SK-N-SH treated with all-trans-retinoic acid at 6 μM for 48 hours (cell line): ENCODE measurements at regions not wholly inside any gene's neighbourhood (a gene's known extent, or its start where the extent isn't known, plus 50 kb on each side); places are given as distances from the start of the nearest gene placed in this dataset.

Experiments used
- ARNTL ChIP-seq: fragments of 450-650 bp; formaldehyde crosslinking; IDR thresholded peaks from 2 replicates; pipeline ENCODE4 v1.5.0; 2020; ENCODE audit warnings: low read depth, mild to moderate bottlenecking, moderate library complexity, borderline replicate concordance
- ESRRG ChIP-seq: fragments of 250-450 bp; sonication (Bioruptor Pico); IDR thresholded peaks from 2 replicates; pipeline ENCODE4 v1.6.1; 2021; ENCODE audit warnings: mild to moderate bottlenecking
- ISL1 ChIP-seq: fragments of 250-450 bp; sonication (Bioruptor Pico); IDR thresholded peaks from 2 replicates; pipeline ENCODE4 v2.1.2; 2022; ENCODE audit warnings: mild to moderate bottlenecking, moderate library complexity
- OSR1 ChIP-seq: fragments of 250-450 bp; sonication (Bioruptor Pico); IDR thresholded peaks from 2 replicates; pipeline ENCODE4 v1.8.0; 2022; ENCODE audit warnings: moderate library complexity, mild to moderate bottlenecking, inconsistent platforms
- PATZ1 ChIP-seq: fragments of 250-450 bp; sonication (Bioruptor Pico); IDR thresholded peaks from 2 replicates; pipeline ENCODE4 v1.8.0; 2020; ENCODE audit warnings: mild to moderate bottlenecking, moderate library complexity, borderline replicate concordance
- PPARA ChIP-seq: fragments of 250-450 bp; sonication (Bioruptor Pico); IDR thresholded peaks from 2 replicates; pipeline ENCODE4 v1.5.0; 2020; ENCODE audit warnings: mild to moderate bottlenecking, borderline replicate concordance
- RARB ChIP-seq: fragments of 250-450 bp; sonication (Bioruptor Pico); IDR thresholded peaks from 2 replicates; pipeline ENCODE4 v1.8.0; 2021; ENCODE audit warnings: mild to moderate bottlenecking, moderate library complexity
- SNAI2 ChIP-seq: fragments of 250-450 bp; sonication (Bioruptor Pico); IDR thresholded peaks from 2 replicates; pipeline ENCODE4 v1.5.0; 2020; ENCODE audit warnings: mild to moderate bottlenecking, moderate library complexity
- TSHZ2 ChIP-seq: fragments of 250-450 bp; sonication (Bioruptor Pico); IDR thresholded peaks from 2 replicates; pipeline ENCODE4 v1.5.0; 2020; ENCODE audit warnings: mild to moderate bottlenecking, moderate library complexity
- ZC3H10 ChIP-seq: fragments of 250-450 bp; sonication (Bioruptor Pico); IDR thresholded peaks from 2 replicates; pipeline ENCODE4 v1.5.1; 2021; ENCODE audit warnings: mild to moderate bottlenecking, moderate library complexity
- ZFP3 ChIP-seq: fragments of 250-450 bp; sonication (Bioruptor Pico); IDR thresholded peaks from 2 replicates; pipeline ENCODE4 v1.5.0; 2020; ENCODE audit warnings: mild to moderate bottlenecking, moderate library complexity
- TF ChIP-seq, protein P1 (sequence below): fragments of 250-450 bp; sonication (Bioruptor Pico); IDR thresholded peaks from 2 replicates; pipeline ENCODE4 v1.5.1; 2020; ENCODE audit warnings: low read depth, mild to moderate bottlenecking, moderate library complexity

DNA sequence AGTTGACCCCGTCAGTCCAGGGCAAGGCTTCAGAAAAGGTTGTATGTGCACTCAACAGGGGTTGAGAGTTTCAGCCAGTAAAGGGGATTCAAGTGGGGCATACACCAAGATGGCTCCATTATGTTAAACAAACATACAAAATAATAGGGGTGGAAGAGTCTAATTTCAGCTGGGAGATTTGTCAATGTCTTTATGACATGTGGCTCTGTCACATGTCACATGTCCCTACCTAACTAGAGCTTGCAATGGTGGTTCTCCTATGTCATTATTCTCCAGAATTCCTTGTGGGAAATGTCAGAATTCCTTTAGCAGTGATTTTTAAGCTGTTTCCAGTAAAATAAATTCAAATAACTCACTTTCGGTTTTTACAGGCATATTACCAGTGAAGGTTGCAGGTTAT is 392.0 kb upstream of the ADGRL4 start:
- TF ChIP-seq SNAI2 (CRISPR knock-in tag) (no peak), ZC3H10 (CRISPR knock-in tag) (no peak), PATZ1 (CRISPR knock-in tag) (no peak), RARB (no peak), ZFP3 (CRISPR knock-in tag) (no peak), OSR1 (CRISPR knock-in tag) (no peak), ESRRG (CRISPR knock-in tag) (no peak), PPARA (CRISPR knock-in tag) (no peak), ARNTL (CRISPR knock-in tag) (no peak), TSHZ2 (CRISPR knock-in tag) (no peak), ISL1 (CRISPR knock-in tag) (no peak)
- TF ChIP-seq, protein P1, sequence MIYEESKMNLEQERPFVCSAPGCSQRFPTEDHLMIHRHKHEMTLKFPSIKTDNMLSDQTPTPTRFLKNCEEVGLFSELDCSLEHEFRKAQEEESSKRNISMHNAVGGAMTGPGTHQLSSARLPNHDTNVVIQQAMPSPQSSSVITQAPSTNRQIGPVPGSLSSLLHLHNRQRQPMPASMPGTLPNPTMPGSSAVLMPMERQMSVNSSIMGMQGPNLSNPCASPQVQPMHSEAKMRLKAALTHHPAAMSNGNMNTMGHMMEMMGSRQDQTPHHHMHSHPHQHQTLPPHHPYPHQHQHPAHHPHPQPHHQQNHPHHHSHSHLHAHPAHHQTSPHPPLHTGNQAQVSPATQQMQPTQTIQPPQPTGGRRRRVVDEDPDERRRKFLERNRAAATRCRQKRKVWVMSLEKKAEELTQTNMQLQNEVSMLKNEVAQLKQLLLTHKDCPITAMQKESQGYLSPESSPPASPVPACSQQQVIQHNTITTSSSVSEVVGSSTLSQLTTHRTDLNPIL (CRISPR knock-in tag) = no peak
